DMS 273 (cell line): ENCODE measurements at regions not wholly inside any gene's neighbourhood (a gene's known extent, or its start where the extent isn't known, plus 50 kb on each side); places are given as distances from the start of the nearest gene placed in this dataset.
A peak's percentile ranks its signal among the peaks of the same experiment; 100 is the strongest.

Experiments used
- DNase-seq: peaks from one replicate; lab custom pipeline; 2025; ENCODE audit not compliant: unreplicated experiment; lab: John Stamatoyannopoulos, UW

- peak; percentile 9 for DNase-seq
Measured at GRCh38 chr2:66930339-66931220, 466.6 kb upstream of the ETAA1 start.

DNA sequence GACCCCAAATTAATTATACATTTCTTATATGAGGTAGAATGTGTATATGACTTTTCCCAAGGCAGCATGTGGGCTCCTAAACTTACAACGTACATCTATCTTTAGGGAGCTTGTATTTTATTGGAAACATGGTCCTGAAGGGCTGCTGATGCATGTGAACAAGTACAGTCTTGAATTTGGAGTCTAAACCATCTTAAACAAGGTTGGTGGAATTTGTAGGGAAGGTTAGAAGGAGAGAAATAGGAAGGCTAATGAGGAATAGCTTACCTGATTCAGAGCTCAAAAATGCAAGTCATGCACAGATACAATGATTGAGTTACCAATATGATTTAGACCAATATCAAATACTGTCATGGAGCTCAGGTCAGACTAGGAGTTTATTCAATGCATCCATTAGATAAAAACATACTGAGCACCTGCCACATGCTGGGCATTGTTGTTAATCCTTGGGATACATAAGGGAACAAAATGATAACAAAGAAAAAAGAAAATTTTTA lies 458.6 kb upstream of the ETAA1 start:
- DNase-seq, result no peak

DNA sequence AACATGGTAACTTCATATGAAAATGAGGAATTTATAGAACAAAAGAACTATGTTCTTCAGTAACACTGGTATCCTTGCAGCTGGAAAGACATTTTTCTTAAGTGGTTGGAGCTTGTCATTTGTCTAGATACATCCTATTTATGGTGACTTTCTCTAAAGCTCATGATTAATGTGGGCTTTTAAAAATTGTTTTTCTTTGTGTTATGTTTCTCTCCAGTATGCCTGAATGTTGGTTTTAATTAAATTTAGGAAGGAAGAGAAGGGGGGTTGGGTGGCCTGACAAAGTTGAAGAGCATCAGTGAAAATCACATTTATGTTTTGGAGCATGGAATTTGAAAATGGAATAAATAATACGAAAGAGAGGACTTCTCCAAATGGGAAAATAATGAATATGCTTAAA lies 457.1 kb upstream of the ETAA1 start:
- DNase-seq, result no peak

- DNase-seq, result no peak
Measured at GRCh38 chr2:66948234-66948633, 448.9 kb upstream of the ETAA1 start.

GRCh38 chr2:66957198-66957597 lies 439.9 kb upstream of the ETAA1 start:
- no peak for DNase-seq

DNA sequence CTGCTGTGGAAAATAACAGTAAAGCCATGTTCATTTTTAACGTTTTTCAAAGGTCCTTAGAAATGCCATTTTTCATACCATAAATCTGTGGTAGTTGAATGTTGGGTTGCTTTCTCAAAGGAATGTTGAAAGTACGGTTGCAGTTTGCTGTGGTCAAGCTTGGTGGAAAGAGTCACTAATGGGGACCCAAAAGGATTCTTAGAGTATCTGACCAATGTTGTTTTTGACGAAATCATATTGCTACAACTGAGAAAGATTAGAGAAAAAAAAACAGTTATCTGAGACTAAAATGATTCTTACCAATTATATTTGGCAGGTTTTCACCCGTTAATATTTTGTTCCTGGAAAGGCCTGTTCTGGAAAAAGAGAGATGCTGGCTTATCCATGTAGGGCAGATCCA lies 439.5 kb upstream of the ETAA1 start:
- DNase-seq, result no peak

GRCh38 chr2:66960161-66960560 lies 437.0 kb upstream of the ETAA1 start:
- DNase-seq, result no peak

DNA sequence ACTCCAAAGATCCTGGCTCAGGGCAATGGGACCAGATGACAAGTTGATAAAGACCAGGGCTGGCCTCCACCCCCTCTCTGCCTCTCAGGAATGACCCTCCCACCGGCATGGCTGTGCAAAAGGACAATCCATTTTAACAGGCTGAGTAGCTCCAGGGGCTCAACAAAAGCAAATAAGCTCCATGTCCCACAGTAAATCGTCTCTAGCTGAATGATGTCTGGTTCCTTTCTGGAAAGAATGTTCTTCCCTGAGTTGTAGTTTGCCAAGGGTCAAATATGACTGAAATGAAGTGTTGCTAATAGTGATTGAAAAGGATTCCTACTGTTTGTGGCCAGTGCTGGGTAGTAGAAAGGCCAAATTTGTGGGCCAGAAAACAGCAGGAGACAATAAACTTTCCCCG lies 434.4 kb upstream of the ETAA1 start:
- DNase-seq, result no peak

- DNase-seq, result no peak
Measured at GRCh38 chr2:66966631-66967030, 430.5 kb upstream of the ETAA1 start.

GRCh38 chr2:66968946-66969345 lies 428.2 kb upstream of the ETAA1 start:
- peak; percentile 32 for DNase-seq

DNA sequence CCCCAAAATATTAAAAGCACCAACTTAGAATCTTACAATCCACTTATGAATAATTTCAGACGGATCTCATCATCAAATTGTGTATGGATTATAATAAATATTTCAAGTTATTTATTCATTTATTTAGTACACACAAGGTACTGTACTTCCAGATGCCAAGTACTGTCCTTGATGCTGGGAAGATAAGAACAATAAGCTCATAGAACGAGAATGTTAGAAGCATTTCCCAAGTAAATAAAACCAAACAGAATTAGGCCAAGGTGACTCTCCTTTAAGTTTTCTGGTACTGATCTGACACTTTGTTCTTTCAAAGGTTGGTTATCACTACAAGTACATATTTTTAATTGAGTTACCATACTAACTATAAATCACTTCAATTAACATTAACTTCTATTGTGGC lies 416.1 kb upstream of the ETAA1 start:
- no peak for DNase-seq

GRCh38 chr2:66982766-66983165 lies 414.4 kb upstream of the ETAA1 start:
- no peak for DNase-seq

GRCh38 chr2:66984864-66985263 lies 412.3 kb upstream of the ETAA1 start:
- DNase-seq, result no peak

DNA sequence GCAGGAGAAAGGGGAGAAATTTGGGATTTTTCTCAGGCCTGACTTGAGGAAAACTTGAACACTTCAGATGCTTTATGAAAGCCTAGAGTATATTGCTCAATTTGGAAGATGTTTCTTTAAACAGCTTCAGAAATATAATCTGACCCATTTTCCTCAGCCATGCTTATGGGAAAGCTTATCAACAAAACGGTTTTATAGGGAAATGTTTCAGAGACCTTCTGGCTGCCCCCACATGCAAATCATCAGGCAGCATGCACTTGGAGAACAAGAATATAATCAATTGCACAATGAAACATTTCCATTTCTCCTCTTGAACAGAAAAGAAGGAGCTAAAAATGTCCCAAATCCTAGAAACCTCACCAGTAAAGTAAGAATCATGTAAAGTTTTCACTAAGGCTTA lies 411.2 kb upstream of the ETAA1 start:
- peak; percentile 13 for DNase-seq

GRCh38 chr2:66987733-66988132 lies 409.4 kb upstream of the ETAA1 start:
- DNase-seq, result peak; percentile 88

DNA sequence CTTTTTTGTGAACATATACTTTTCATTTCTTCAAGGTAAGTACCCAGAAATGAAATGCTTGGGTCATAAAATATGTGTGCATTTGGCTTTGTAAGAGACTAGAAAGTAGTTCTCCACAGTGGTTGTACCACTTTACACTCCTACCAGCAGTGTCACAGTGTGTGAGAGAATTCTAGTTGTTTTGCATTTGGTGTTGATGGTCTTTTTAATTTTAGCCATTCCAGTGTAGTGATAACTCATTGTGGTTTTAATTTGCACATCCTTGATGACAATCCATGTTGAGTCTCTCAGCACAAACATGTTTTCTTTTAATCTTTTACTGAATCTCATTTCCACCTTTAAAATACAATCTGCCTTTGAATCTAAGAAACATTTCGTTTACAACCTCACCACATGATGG lies 402.5 kb upstream of the ETAA1 start:
- no peak for DNase-seq

DNA sequence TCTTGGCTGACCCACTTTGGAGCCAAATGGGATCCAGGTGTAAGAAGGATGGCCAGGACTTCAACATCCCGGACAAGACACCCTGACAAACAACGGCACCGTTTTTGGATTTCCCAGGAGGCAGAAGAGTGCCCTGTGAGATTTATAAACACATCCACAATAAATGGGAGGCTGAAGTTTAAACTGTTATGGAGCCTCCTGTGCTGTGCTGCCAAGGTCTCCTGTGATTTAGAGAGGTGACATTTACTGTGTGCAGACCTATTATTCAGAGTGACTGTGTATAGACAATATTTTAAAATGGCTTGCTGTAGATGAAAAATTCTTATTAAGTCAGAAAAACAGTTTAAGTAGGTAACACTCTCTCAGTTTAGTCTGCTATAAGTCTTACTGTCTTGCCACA lies 401.5 kb upstream of the ETAA1 start:
- no peak for DNase-seq

DNA sequence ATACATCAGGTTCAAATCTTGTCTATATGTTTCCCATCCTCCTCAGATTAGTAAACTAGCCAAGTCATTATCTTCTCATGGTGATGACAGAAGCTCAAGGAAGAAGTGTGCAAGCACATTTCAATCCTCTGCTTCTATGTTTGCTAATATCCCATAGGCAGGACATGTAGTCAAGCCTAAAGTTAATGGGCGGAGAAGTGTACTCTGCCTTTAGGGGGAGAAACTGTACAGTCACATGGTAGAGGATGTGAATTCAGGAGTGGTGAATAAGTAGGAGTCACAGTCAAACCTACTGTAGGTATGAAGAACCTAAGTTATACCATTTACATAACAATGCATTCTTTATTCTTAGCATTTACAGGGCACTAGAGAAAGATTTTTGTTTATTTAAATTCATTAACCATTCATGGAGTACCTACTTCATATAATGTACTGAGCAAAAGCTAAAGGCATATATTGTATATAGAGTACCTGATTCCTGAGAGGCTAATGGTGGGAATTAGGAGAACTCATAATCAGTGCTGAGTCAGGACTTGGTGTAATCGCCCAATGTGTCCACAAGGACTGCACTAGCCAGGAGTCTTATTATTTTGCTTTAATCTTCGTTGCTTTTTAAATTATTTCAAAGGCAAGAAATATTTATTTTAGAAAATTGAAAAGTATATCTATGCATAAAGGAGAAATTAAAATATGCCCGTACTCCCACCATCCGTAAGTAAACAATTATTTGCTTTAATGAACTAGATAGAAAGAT lies 394.3 kb upstream of the ETAA1 start:
- no peak for DNase-seq

DNA sequence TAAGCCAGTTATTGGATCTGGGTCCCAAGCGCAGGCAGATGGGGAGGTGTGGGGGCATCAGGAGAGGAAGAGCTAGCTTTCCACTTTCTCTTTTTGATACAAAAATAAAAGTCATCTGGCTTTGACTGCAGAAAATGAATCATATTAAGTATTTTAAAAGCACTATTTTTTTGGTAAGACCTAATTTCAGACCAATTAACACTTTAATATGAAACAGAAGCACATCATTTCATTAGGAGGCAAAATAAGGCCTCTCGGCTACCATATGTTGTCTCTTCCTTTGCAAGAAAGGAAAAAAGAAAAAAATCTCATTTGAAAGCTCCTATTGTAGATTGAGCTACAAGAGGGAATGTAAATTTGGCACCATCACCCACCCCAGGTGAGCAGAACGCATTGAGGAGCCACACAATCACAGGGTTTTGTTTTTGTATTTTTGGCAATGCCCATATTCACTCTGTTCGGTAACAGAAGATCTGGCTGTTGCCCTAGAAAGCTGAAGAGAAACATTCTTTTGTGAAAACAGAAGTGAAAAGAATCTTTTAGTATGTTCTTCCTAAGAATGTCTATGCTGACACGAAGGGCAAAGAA lies 390.7 kb upstream of the ETAA1 start:
- no peak for DNase-seq

GRCh38 chr2:67008155-67008554 lies 389.0 kb upstream of the ETAA1 start:
- no peak for DNase-seq

DNA sequence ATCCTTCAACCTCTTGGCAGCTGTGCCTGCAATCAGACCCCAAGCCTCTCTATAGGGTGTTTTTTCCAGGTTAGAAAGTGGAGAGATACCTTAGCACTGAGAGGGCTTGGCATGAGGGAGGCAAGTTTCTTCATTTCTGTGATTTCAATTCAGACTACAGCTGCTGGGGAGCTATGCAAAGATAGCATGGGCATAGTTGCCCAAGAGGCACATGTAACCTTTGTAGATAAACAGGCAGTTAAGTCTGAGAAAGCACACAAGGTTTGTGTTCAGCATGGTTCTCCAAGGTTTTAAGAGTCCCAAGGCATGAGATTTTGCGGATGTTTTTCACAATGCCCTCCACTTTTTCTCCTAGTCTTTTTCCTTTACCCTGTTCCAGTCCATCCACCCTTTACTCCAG lies 385.0 kb upstream of the ETAA1 start:
- DNase-seq, result no peak

DNA sequence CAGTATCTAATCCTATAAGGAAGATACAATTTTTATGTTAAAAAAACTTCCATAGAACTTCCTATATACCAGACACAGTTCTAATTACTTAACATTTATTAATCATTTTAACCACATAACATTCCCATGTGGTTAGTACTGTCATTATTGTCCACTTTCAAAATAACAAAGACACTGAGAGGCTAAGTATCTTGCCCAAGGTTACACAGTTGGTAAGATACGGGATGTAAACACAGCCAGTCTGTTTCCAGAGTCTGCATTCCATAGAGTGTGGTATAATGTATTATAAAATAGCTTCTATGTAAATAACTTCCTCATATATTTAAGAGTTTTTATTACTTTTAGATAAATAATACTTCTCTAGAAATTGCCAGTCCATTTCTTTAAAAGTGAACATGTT lies 383.3 kb upstream of the ETAA1 start:
- no peak for DNase-seq
